Rectal smooth muscle tissue (tissue), 1 donor: ENCODE measurements at regions not wholly inside any gene's neighbourhood (a gene's known extent, or its start where the extent isn't known, plus 50 kb on each side); places are given as distances from the start of the nearest gene placed in this dataset.
"Not testable (repeated sequence)": the region's sequence is repeated elsewhere in the genome, so short reads cannot be mapped to it uniquely, and the experiment has no call there.

Experiments used
- H3K27ac ChIP-seq: one replicate; pipeline ENCODE4 v1.7.0; 2013; ENCODE audit warnings: low read depth, low read length, inconsistent platforms
- H3K27me3 ChIP-seq: one replicate; pipeline ENCODE4 v1.7.0; 2013; ENCODE audit warnings: low read length; ENCODE audit not compliant: control insufficient read depth, insufficient read depth
- H3K36me3 ChIP-seq: one replicate; pipeline ENCODE4 v1.7.0; 2013; ENCODE audit warnings: low read length; ENCODE audit not compliant: control insufficient read depth, insufficient read depth
- H3K4me1 ChIP-seq: one replicate; pipeline ENCODE4 v1.7.0; 2013; ENCODE audit warnings: low read length; ENCODE audit not compliant: control insufficient read depth, insufficient read depth
- H3K4me3 ChIP-seq: one replicate; pipeline ENCODE4 v1.7.0; 2013; ENCODE audit warnings: low read length
- H3K9ac ChIP-seq: one replicate; pipeline ENCODE4 v1.7.0; 2013; ENCODE audit warnings: low read length

GRCh38 chr4:165548702-165549101, 169.9 kb downstream of the CPE start:
- H3K27me3 ChIP-seq, result no peaks in the 10 kb centered on the region
- no peak overlapping the region for H3K4me3 ChIP-seq
- no peaks in the 10 kb centered on the region for H3K4me1 ChIP-seq
- no peak overlapping the region for H3K9ac ChIP-seq
- H3K36me3 ChIP-seq, result no peaks in the 10 kb centered on the region
- H3K27ac ChIP-seq, result no peak overlapping the region

- no peak overlapping the region for H3K9ac ChIP-seq
- no peaks in the 10 kb centered on the region for H3K27me3 ChIP-seq
- no peak overlapping the region for H3K27ac ChIP-seq
- H3K36me3 ChIP-seq, result no peaks in the 10 kb centered on the region
- H3K4me3 ChIP-seq, result no peak overlapping the region
- H3K4me1 ChIP-seq, result no peaks in the 10 kb centered on the region
Measured at GRCh38 chr4:165553221-165553810, 174.5 kb downstream of the CPE start.

DNA sequence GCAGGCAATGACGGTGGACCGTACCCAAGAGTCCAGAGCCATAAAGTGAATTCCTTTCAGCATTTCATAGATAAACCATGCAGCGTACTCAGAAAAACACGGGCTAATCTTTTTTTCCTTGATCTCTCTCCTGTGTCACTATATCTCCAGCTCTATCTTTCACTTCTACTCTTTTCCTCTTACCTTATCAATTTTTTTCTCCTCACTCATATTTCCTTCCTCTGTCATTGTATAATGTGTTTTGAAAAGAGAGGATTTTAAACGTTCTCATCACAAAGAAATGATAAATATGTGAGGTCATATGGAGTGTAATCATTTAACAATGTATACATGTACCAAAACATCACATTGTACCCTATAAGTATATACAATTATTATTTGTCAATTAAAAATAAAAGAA, 176.5 kb downstream of the CPE start:
- Histone ChIP-seq H3K36me3 (no peaks in the 10 kb centered on the region), H3K4me3 (no peak overlapping the region), H3K27me3 (no peaks in the 10 kb centered on the region), H3K27ac (no peak overlapping the region), H3K9ac (no peak overlapping the region), H3K4me1 (no peaks in the 10 kb centered on the region)

DNA sequence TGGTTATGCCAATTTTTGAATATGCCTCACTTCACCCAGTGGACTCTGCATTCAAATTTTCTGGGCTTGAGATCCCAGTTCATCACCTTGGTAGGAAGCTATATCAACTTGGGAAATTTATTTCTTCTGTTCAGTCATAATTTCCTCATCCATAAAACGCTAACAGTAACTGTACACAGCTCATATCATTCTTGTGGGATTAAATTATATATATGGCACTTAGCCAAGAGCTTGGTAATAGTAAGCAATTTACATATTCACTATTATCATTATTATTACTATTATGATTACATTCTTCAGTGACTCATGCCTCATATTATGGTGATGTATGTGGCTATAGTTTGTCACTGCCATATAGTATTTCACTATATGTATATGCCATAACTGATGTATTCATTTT, 177.6 kb downstream of the CPE start:
- H3K27me3 ChIP-seq, result no peaks in the 10 kb centered on the region
- H3K4me3 ChIP-seq, result no peak overlapping the region
- no peaks in the 10 kb centered on the region for H3K36me3 ChIP-seq
- no peak overlapping the region for H3K9ac ChIP-seq
- no peak overlapping the region for H3K27ac ChIP-seq
- H3K4me1 ChIP-seq, result no peaks in the 10 kb centered on the region

- H3K27ac ChIP-seq, result no peak overlapping the region
- H3K27me3 ChIP-seq, result no peaks in the 10 kb centered on the region
- H3K36me3 ChIP-seq, result no peaks in the 10 kb centered on the region
- H3K4me1 ChIP-seq, result no peaks in the 10 kb centered on the region
- no peak overlapping the region for H3K4me3 ChIP-seq
- H3K9ac ChIP-seq, result no peak overlapping the region
Measured at GRCh38 chr4:165560941-165561340, 182.1 kb downstream of the CPE start.

- Histone ChIP-seq H3K27ac (no peak overlapping the region), H3K4me1 (no peaks in the 10 kb centered on the region), H3K9ac (no peak overlapping the region), H3K36me3 (no peaks in the 10 kb centered on the region), H3K4me3 (no peak overlapping the region), H3K27me3 (no peaks in the 10 kb centered on the region)
Measured at GRCh38 chr4:165563851-165564250, 185.0 kb downstream of the CPE start.

DNA sequence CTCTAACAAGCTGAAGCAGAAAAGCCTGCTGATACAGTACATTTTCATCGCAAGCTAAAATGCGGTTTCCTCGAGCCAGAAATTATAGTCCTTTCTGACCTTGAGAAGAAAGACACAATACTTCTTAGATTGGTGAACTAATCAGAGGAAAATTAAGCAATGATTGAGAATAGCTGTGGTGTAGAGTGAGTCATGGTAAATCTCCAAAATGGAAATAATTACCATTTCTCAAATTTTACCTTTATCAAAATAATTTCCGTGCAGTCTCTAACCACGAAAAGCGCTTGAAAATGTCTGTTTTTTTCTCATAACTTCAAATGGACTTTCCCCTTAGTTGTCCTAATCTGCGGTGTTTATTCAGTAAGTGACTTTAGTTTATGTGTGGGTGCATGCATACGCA, 190.2 kb downstream of the CPE start:
- H3K27ac ChIP-seq, result no peak overlapping the region
- H3K36me3 ChIP-seq, result no peaks in the 10 kb centered on the region
- H3K27me3 ChIP-seq, result no peaks in the 10 kb centered on the region
- no peaks in the 10 kb centered on the region for H3K4me1 ChIP-seq
- H3K9ac ChIP-seq, result no peak overlapping the region
- no peak overlapping the region for H3K4me3 ChIP-seq

GRCh38 chr4:165571476-165571875, 192.7 kb downstream of the CPE start:
- not testable (repeated sequence) for H3K9ac ChIP-seq, H3K27ac ChIP-seq, H3K36me3 ChIP-seq, H3K4me3 ChIP-seq, H3K4me1 ChIP-seq, H3K27me3 ChIP-seq

DNA sequence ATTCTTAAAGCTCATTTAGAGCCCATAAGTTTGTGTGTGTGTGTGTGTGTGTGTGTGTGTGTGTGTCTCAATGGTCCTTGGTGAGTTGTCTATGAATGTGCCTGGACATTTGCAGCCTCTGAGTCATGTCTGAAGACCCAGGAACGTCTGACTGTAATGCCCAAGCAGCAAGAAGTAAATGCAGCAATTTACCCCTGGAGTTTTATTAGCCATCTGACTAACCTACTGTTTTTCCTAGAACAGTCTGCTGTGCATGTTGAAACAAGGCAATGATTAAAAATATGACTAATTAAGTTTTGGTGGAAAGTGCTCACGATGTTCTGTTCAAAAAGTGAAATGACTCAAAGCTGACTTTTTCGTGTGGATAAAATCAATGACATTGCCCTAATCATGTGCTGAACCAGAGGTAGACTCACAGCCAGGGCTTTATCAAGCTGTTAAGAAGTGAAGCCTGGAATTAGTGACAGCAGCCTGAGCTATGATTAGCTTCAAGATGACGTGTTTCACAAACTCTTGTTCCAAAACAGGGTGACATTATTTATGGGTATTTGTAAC, 201.6 kb downstream of the CPE start:
- Histone ChIP-seq H3K27me3 (no peaks in the 10 kb centered on the region), H3K36me3 (no peaks in the 10 kb centered on the region), H3K9ac (no peak overlapping the region), H3K27ac (no peak overlapping the region), H3K4me1 (peaks cover 2% of the 10 kb centered on the region), H3K4me3 (no peak overlapping the region)

- Histone ChIP-seq H3K4me1 (peaks cover 2% of the 10 kb centered on the region), H3K4me3 (no peak overlapping the region), H3K27me3 (no peaks in the 10 kb centered on the region), H3K27ac (no peak overlapping the region), H3K9ac (no peak overlapping the region), H3K36me3 (no peaks in the 10 kb centered on the region)
Measured at GRCh38 chr4:165583341-165583740, 204.5 kb downstream of the CPE start.

GRCh38 chr4:165584916-165585315, 206.1 kb downstream of the CPE start:
- no peak overlapping the region for H3K4me3 ChIP-seq
- no peaks in the 10 kb centered on the region for H3K36me3 ChIP-seq
- H3K4me1 ChIP-seq, result peaks cover 2% of the 10 kb centered on the region
- no peak overlapping the region for H3K27ac ChIP-seq
- H3K27me3 ChIP-seq, result no peaks in the 10 kb centered on the region
- H3K9ac ChIP-seq, result no peak overlapping the region

- H3K4me1 ChIP-seq, result no peaks in the 10 kb centered on the region
- no peak overlapping the region for H3K4me3 ChIP-seq
- H3K27me3 ChIP-seq, result no peaks in the 10 kb centered on the region
- H3K9ac ChIP-seq, result no peak overlapping the region
- H3K36me3 ChIP-seq, result no peaks in the 10 kb centered on the region
- no peak overlapping the region for H3K27ac ChIP-seq
Measured at GRCh38 chr4:165588534-165589315, 209.9 kb downstream of the CPE start.

DNA sequence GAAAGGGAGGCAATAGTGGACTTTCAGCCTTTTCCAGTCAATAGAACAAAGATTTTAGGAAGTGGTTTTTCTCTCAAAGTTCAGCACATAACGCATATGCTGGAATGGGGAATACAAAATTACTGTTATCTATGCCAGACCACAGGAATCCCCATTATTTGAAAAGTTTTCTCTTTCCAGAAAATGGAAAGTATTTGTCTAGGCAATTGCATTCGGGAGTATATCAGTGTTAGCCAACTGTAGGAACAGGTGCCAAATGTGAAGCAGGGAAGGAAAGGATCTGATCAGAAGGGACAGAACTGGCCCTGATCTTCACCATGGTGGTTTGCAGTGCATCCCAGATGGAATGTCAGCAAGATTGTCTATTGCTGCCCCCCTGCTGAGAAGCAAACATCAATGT, 213.6 kb downstream of the CPE start:
- H3K27me3 ChIP-seq, result no peaks in the 10 kb centered on the region
- H3K27ac ChIP-seq, result no peak overlapping the region
- H3K4me1 ChIP-seq, result no peaks in the 10 kb centered on the region
- H3K36me3 ChIP-seq, result no peaks in the 10 kb centered on the region
- H3K9ac ChIP-seq, result no peak overlapping the region
- H3K4me3 ChIP-seq, result no peak overlapping the region
